ENCODE measurements at regions not wholly inside any gene's neighbourhood (a gene's known extent, or its start where the extent isn't known, plus 50 kb on each side); places are given as distances from the start of the nearest gene placed in this dataset.
"Not testable (repeated sequence)": the region's sequence is repeated elsewhere in the genome, so short reads cannot be mapped to it uniquely, and the experiment has no call there.

- intact Hi-C loops (cut with micrococcal nuclease), result no loop called here
- Mint-ChIP-seq H3K36me3 (ENCODE audit: low read depth) (no peaks in the 10 kb centered on the region), H3K4me1 (no peaks in the 10 kb centered on the region), H3K27ac (no peak overlapping the region), H3K9me3 (no peaks in the 10 kb centered on the region), H3K27me3 (peaks cover 3% of the 10 kb centered on the region), H3K4me3 (no peak overlapping the region)
- DNase-seq, result no peak
These were observed 50.2 kb upstream of the FGF3 start for GRCh38 chr11:69869311-69869939.

GRCh38 chr11:69870766-69871165, 51.5 kb upstream of the FGF3 start:
- intact Hi-C loops (cut with micrococcal nuclease), result no loop called here
- Mint-ChIP-seq H3K27ac (no peak overlapping the region), H3K27me3 (peaks cover 3% of the 10 kb centered on the region), H3K9me3 (no peaks in the 10 kb centered on the region), H3K36me3 (ENCODE audit: low read depth) (no peaks in the 10 kb centered on the region), H3K4me1 (no peaks in the 10 kb centered on the region), H3K4me3 (no peak overlapping the region)
- no peak for DNase-seq

DNA sequence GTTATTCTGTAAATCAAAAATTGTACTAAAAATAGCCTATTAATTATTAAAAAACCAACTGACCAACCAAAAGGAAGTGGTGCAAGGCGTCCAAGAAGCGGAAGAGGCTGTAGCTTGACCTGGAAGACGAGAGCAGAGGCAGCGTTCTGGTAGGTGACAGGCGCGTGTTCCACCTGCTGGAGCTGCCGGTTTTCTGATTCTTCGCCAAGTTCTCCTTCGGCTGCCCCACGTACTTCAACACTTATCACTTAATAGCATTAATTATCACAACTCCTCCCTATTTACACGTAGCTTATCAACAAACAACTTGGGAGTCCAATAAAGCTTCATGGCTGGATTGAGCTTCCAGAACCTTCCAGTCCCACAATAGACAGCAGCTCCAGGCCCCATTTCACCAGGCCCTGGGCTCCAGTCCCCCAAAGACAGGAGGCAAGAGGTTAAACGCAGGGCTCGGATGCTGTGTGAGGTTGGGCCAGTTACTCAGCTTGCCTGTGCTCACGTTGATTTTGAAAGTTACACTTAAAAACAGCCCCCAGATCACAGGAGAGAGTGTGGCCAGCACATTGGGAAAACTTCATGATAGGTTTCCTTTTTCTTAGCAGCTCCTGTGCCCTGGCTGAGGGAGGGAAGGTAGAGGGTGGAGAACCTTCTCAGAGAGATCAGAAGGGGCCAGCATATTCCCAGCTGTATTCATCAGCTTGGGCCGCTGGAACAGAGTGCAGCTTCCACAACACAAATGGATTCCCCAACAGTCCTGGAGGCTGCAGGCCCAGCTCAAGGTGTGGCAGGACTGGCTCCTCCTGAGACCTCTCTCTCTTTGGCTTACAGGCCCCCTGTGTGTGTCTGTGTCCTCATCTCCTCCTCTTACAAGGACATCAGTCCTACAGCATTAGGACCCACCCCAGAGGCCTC, 54.2 kb upstream of the FGF3 start:
- intact Hi-C loops (cut with micrococcal nuclease), result no loop called here
- no peak overlapping the region for H3K4me3 Mint-ChIP-seq
- DNase-seq, result no peak
- H3K36me3 Mint-ChIP-seq (ENCODE audit: low read depth), result no peaks in the 10 kb centered on the region
- H3K27me3 Mint-ChIP-seq, result peaks cover 3% of the 10 kb centered on the region
- no peaks in the 10 kb centered on the region for H3K4me1 Mint-ChIP-seq
- H3K9me3 Mint-ChIP-seq, result no peaks in the 10 kb centered on the region
- no peak overlapping the region for H3K27ac Mint-ChIP-seq

- no peak for DNase-seq
- Mint-ChIP-seq H3K4me3 (no peak overlapping the region), H3K36me3 (ENCODE audit: low read depth) (no peaks in the 10 kb centered on the region), H3K27ac (no peak overlapping the region), H3K9me3 (no peaks in the 10 kb centered on the region), H3K27me3 (no peaks in the 10 kb centered on the region), H3K4me1 (no peaks in the 10 kb centered on the region)
- intact Hi-C loops (cut with micrococcal nuclease), result no loop called here
These were observed 55.2 kb upstream of the FGF3 start for GRCh38 chr11:69874178-69874983.

- DNase-seq, result no peak
- Mint-ChIP-seq H3K36me3 (ENCODE audit: low read depth) (no peaks in the 10 kb centered on the region), H3K4me1 (no peaks in the 10 kb centered on the region), H3K27ac (no peak overlapping the region), H3K27me3 (no peaks in the 10 kb centered on the region), H3K4me3 (no peak overlapping the region), H3K9me3 (no peaks in the 10 kb centered on the region)
- intact Hi-C loops (cut with micrococcal nuclease), result no loop called here
These were observed 55.9 kb upstream of the FGF3 start for GRCh38 chr11:69874984-69875624.

GRCh38 chr11:69876013-69876412, 56.8 kb upstream of the FGF3 start:
- Mint-ChIP-seq H3K9me3 (no peaks in the 10 kb centered on the region), H3K27ac (no peak overlapping the region), H3K27me3 (no peaks in the 10 kb centered on the region), H3K4me1 (no peaks in the 10 kb centered on the region), H3K36me3 (ENCODE audit: low read depth) (no peaks in the 10 kb centered on the region), H3K4me3 (no peak overlapping the region)
- intact Hi-C loops (cut with micrococcal nuclease), result no loop called here
- DNase-seq, result no peak

GRCh38 chr11:69877235-69877634, 58.0 kb upstream of the FGF3 start:
- intact Hi-C loops (cut with micrococcal nuclease), result no loop called here
- no peak overlapping the region for H3K4me3 Mint-ChIP-seq
- no peaks in the 10 kb centered on the region for H3K36me3 Mint-ChIP-seq (ENCODE audit: low read depth)
- no peak overlapping the region for H3K27ac Mint-ChIP-seq
- DNase-seq, result no peak
- H3K4me1 Mint-ChIP-seq, result no peaks in the 10 kb centered on the region
- no peaks in the 10 kb centered on the region for H3K27me3 Mint-ChIP-seq
- no peaks in the 10 kb centered on the region for H3K9me3 Mint-ChIP-seq

DNA sequence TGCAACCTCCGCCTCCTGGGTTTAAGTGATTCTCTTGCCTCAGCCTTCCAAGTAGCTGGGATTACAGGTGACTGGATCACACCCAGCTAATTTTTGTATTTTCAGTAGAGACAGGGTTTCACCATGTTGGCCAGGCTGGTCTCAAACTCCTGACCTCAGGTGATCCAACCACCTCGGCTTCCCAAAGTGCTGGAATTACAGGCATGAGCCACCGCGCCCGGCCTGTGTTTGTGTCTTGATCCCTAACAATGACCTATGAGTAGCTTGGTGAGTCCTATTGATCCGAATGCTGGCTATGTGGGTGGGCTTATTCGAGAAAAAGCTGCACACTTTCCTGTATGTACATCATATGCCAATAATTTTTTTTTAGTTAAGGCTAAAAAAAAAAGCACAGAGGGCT, 58.5 kb upstream of the FGF3 start:
- H3K9me3 Mint-ChIP-seq; DNase-seq; H3K4me3 Mint-ChIP-seq; H3K36me3 Mint-ChIP-seq (ENCODE audit: low read depth); intact Hi-C loops (cut with micrococcal nuclease); H3K27me3 Mint-ChIP-seq; H3K27ac Mint-ChIP-seq; H3K4me1 Mint-ChIP-seq: not testable (repeated sequence)

DNA sequence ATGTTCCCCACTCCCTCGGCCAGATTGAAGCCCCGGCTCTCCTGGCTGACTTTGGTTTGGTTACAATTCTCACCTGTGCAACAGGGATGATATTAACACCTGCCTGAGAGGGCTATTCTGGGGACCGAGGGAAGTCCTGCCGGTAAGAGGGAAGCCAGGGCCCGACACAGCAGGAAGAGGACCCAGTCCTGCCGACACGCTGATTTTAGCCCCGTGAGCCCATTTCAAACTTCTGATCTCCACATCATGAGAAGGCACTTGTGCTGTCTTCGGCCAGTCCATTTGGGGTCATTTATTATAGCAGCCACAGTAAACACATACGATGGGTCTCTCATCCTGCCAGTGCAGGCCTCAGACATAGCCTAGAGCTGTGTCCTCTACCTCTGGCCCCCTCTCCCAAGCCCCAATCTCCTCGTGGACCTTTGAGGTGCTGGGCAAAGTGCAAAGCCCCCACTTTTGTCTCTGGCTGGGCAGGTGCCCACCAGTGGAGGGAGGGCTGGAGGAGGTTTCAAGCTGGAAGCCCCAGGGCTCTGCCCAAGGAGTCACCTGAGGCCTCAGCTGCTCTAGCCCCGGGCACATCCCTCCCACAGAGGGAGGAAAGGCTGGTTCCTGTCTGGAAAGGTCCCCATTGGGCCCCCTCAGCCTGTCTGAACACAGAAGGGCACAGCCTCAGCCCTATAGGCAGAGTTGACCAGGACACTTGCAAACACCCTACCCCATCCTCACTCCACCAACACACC, 59.1 kb upstream of the FGF3 start:
- no peaks in the 10 kb centered on the region for H3K9me3 Mint-ChIP-seq
- intact Hi-C loops (cut with micrococcal nuclease), result no loop called here
- DNase-seq, result no peak
- H3K27ac Mint-ChIP-seq, result no peak overlapping the region
- H3K4me1 Mint-ChIP-seq, result no peaks in the 10 kb centered on the region
- H3K27me3 Mint-ChIP-seq, result no peaks in the 10 kb centered on the region
- no peak overlapping the region for H3K4me3 Mint-ChIP-seq
- no peaks in the 10 kb centered on the region for H3K36me3 Mint-ChIP-seq (ENCODE audit: low read depth)

- no peaks in the 10 kb centered on the region for H3K4me1 Mint-ChIP-seq
- intact Hi-C loops (cut with micrococcal nuclease), result no loop called here
- H3K27ac Mint-ChIP-seq, result no peak overlapping the region
- H3K4me3 Mint-ChIP-seq, result no peak overlapping the region
- no peaks in the 10 kb centered on the region for H3K27me3 Mint-ChIP-seq
- no peaks in the 10 kb centered on the region for H3K9me3 Mint-ChIP-seq
- no peak for DNase-seq
- no peaks in the 10 kb centered on the region for H3K36me3 Mint-ChIP-seq (ENCODE audit: low read depth)
These were observed 59.9 kb upstream of the FGF3 start for GRCh38 chr11:69878927-69879728.

- Mint-ChIP-seq H3K4me3 (no peak overlapping the region), H3K4me1 (no peaks in the 10 kb centered on the region), H3K9me3 (no peaks in the 10 kb centered on the region), H3K36me3 (ENCODE audit: low read depth) (no peaks in the 10 kb centered on the region), H3K27me3 (no peaks in the 10 kb centered on the region), H3K27ac (no peak overlapping the region)
- no peak for DNase-seq
- intact Hi-C loops (cut with micrococcal nuclease), result no loop called here
These were observed 60.5 kb upstream of the FGF3 start for GRCh38 chr11:69879729-69880005.

GRCh38 chr11:69880041-69880825, 61.0 kb upstream of the FGF3 start:
- H3K27ac Mint-ChIP-seq, result no peak overlapping the region
- no peaks in the 10 kb centered on the region for H3K4me1 Mint-ChIP-seq
- intact Hi-C loops (cut with micrococcal nuclease), result no loop called here
- no peaks in the 10 kb centered on the region for H3K36me3 Mint-ChIP-seq (ENCODE audit: low read depth)
- H3K9me3 Mint-ChIP-seq, result no peaks in the 10 kb centered on the region
- H3K4me3 Mint-ChIP-seq, result no peak overlapping the region
- no peaks in the 10 kb centered on the region for H3K27me3 Mint-ChIP-seq
- no peak for DNase-seq
